ENCODE measurements at regions not wholly inside any gene's neighbourhood (a gene's known extent, or its start where the extent isn't known, plus 50 kb on each side); places are given as distances from the start of the nearest gene placed in this dataset.
"Not testable (repeated sequence)": the region's sequence is repeated elsewhere in the genome, so short reads cannot be mapped to it uniquely, and the experiment has no call there.

- H3K9me3 Mint-ChIP-seq: no peaks in the 10 kb centered on the region
- H3K4me3 Mint-ChIP-seq: no peak overlapping the region
- CTCF ChIA-PET: no interaction called here
- DNase-seq (no peak), ATAC-seq (ENCODE audit: low read depth) (no peak)
- POLR2A ChIA-PET: no interaction called here
- intact Hi-C loops (cut with micrococcal nuclease): loop anchor here (1.0 kb wide), 1 partner anchor 19 kb away; no protein-coding TSS in a partner anchor
- no peak for TF ChIP-seq CTCF (IDR thresholded peaks at IDR 0.05)
- no peak overlapping the region for H3K27ac Mint-ChIP-seq
- no peaks in the 10 kb centered on the region for H3K4me1 Mint-ChIP-seq
- no peaks in the 10 kb centered on the region for H3K27me3 Mint-ChIP-seq
- H3K36me3 Mint-ChIP-seq (ENCODE audit: low read depth): no peaks in the 10 kb centered on the region
Measured at GRCh38 chr15:91356083-91356482, 256.0 kb downstream of the SV2B start.

- no peak for ATAC-seq (ENCODE audit: low read depth)
- no peak overlapping the region for H3K27ac Mint-ChIP-seq
- no peak for DNase-seq
- no peaks in the 10 kb centered on the region for H3K4me1 Mint-ChIP-seq
- H3K9me3 Mint-ChIP-seq: no peaks in the 10 kb centered on the region
- ChIA-PET CTCF (no interaction called here), POLR2A (no interaction called here)
- no peak for TF ChIP-seq CTCF (IDR thresholded peaks at IDR 0.05)
- no peak overlapping the region for H3K4me3 Mint-ChIP-seq
- no peaks in the 10 kb centered on the region for H3K36me3 Mint-ChIP-seq (ENCODE audit: low read depth)
- peaks cover 5% of the 10 kb centered on the region for H3K27me3 Mint-ChIP-seq
- intact Hi-C loops (cut with micrococcal nuclease): no loop called here
Measured at GRCh38 chr15:91357011-91357410, 257.0 kb downstream of the SV2B start.

GRCh38 chr15:91357486-91357885 lies 257.4 kb downstream of the SV2B start:
- H3K27ac Mint-ChIP-seq: no peak overlapping the region
- no peak overlapping the region for H3K4me3 Mint-ChIP-seq
- intact Hi-C loops (cut with micrococcal nuclease): no loop called here
- no peaks in the 10 kb centered on the region for H3K36me3 Mint-ChIP-seq (ENCODE audit: low read depth)
- DNase-seq (no peak), ATAC-seq (ENCODE audit: low read depth) (no peak)
- no peaks in the 10 kb centered on the region for H3K4me1 Mint-ChIP-seq
- ChIA-PET CTCF (no interaction called here), POLR2A (no interaction called here)
- H3K27me3 Mint-ChIP-seq: peaks cover 5% of the 10 kb centered on the region
- H3K9me3 Mint-ChIP-seq: no peaks in the 10 kb centered on the region
- TF ChIP-seq CTCF (IDR thresholded peaks at IDR 0.05): no peak

GRCh38 chr15:91358405-91358804 lies 258.3 kb downstream of the SV2B start:
- Mint-ChIP-seq H3K9me3 (peaks cover 2% of the 10 kb centered on the region), H3K36me3 (ENCODE audit: low read depth) (no peaks in the 10 kb centered on the region), H3K4me1 (no peaks in the 10 kb centered on the region), H3K27ac (no peak overlapping the region), H3K27me3 (peaks cover 5% of the 10 kb centered on the region), H3K4me3 (no peak overlapping the region)
- TF ChIP-seq CTCF (IDR thresholded peaks at IDR 0.05): no peak
- no peak for DNase-seq
- intact Hi-C loops (cut with micrococcal nuclease): no loop called here
- ChIA-PET POLR2A (no interaction called here), CTCF (no interaction called here)
- ATAC-seq (ENCODE audit: low read depth): no peak

- H3K4me1 Mint-ChIP-seq; DNase-seq; ATAC-seq (ENCODE audit: low read depth); intact Hi-C loops (cut with micrococcal nuclease); POLR2A ChIA-PET; H3K4me3 Mint-ChIP-seq; H3K36me3 Mint-ChIP-seq (ENCODE audit: low read depth); H3K27ac Mint-ChIP-seq; CTCF ChIA-PET; H3K27me3 Mint-ChIP-seq: not testable (repeated sequence)
- H3K9me3 Mint-ChIP-seq: peaks cover 16% of the 10 kb centered on the region
Measured at GRCh38 chr15:91361696-91362095, 261.6 kb downstream of the SV2B start.

- intact Hi-C loops (cut with micrococcal nuclease): no loop called here
- DNase-seq (no peak), ATAC-seq (ENCODE audit: low read depth) (no peak)
- no peak overlapping the region for H3K4me3 Mint-ChIP-seq
- H3K4me1 Mint-ChIP-seq: no peaks in the 10 kb centered on the region
- H3K36me3 Mint-ChIP-seq (ENCODE audit: low read depth): no peaks in the 10 kb centered on the region
- peaks cover 16% of the 10 kb centered on the region for H3K9me3 Mint-ChIP-seq
- H3K27me3 Mint-ChIP-seq: peaks cover 5% of the 10 kb centered on the region
- POLR2A ChIA-PET: no interaction called here
- no peak overlapping the region for H3K27ac Mint-ChIP-seq
- TF ChIP-seq CTCF (IDR thresholded peaks at IDR 0.05): no peak
- CTCF ChIA-PET: no interaction called here
Measured at GRCh38 chr15:91366111-91366510, 266.1 kb downstream of the SV2B start.
